SJSA1 (cell line): ENCODE measurements at regions not wholly inside any gene's neighbourhood (a gene's known extent, or its start where the extent isn't known, plus 50 kb on each side); places are given as distances from the start of the nearest gene placed in this dataset.

Experiments used
- DNase-seq, 2 experiments: peaks; one replicate each; pipeline ENCODE4 v3.0.0-alpha.2; 2015 to 2020; ENCODE audit warnings: low spot score in 2 of 2, low read depth in 1 of 2
- H3K27ac ChIP-seq: fragments of 250-450 bp; sonication (Bioruptor Pico); 2 replicates; pipeline ENCODE4 v1.5.1; 2020; ENCODE audit warnings: mild to moderate bottlenecking, moderate library complexity
- H3K27me3 ChIP-seq: fragments of 250-450 bp; sonication (Bioruptor Pico); replicated peaks from 2 replicates; pipeline ENCODE4 v1.5.1; 2020; ENCODE audit warnings: mild to moderate bottlenecking, moderate library complexity
- H3K36me3 ChIP-seq: fragments of 250-450 bp; sonication (Bioruptor Pico); 2 replicates; pipeline ENCODE4 v1.5.1; 2020; ENCODE audit warnings: mild to moderate bottlenecking
- H3K4me1 ChIP-seq: fragments of 250-450 bp; sonication (Bioruptor Pico); replicated peaks from 2 replicates; pipeline ENCODE4 v1.6.1; 2021; ENCODE audit warnings: mild to moderate bottlenecking
- H3K4me3 ChIP-seq: fragments of 250-450 bp; sonication (Bioruptor Pico); 2 replicates; pipeline ENCODE4 v1.5.1; 2020; ENCODE audit warnings: mild to moderate bottlenecking
- H3K9me3 ChIP-seq: fragments of 250-450 bp; sonication (Bioruptor Pico); replicated peaks from 2 replicates; pipeline ENCODE4 v1.5.1; 2020; ENCODE audit warnings: mild to moderate bottlenecking

DNA sequence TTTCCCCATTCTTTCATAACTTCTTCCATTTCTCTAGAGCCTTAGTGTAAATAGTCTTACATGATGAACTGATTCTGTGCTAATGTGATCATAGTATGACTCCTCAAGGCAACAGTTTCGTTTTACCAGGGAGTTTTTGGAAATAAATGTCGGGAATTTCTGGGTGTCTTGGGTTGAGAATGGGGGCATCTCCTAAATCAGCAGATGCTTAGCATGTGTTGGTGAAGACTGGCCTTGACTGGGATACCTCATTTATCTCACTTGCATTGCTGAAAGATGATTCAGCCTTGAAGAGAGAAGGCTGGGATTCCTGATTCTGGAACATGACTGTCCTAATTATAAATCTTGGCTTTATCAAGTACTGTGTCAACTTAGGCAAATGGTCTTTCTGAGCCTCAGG, 115.7 kb upstream of the C11orf87 start:
- Histone ChIP-seq H3K36me3 (no peaks in the 10 kb centered on the region), H3K27me3 (no peaks in the 10 kb centered on the region), H3K9me3 (no peaks in the 10 kb centered on the region), H3K4me3 (no peak overlapping the region), H3K27ac (no peak overlapping the region), H3K4me1 (no peaks in the 10 kb centered on the region)
- no peak for DNase-seq

DNA sequence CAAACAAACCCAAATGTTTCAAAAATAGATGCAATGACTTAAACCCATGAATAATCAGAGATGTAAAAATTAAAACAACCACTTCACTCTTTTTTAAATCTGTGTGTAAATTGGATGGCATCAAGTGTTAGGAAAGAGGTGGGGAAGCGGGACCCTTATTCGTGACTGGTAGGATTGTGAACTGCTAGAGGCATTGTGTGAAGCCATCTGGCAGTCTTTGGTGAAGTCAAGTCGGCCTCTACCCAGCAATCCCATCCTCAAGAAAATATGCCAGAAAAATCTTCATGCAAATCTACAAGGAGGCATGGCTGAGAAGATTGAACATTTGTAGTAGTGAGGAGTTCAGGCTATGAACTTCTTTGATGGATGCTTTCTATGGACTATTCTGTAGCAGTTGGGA, 114.6 kb upstream of the C11orf87 start:
- Histone ChIP-seq H3K4me3 (no peak overlapping the region), H3K4me1 (no peaks in the 10 kb centered on the region), H3K9me3 (no peaks in the 10 kb centered on the region), H3K36me3 (no peaks in the 10 kb centered on the region), H3K27me3 (no peaks in the 10 kb centered on the region), H3K27ac (no peak overlapping the region)
- no peak for DNase-seq

DNA sequence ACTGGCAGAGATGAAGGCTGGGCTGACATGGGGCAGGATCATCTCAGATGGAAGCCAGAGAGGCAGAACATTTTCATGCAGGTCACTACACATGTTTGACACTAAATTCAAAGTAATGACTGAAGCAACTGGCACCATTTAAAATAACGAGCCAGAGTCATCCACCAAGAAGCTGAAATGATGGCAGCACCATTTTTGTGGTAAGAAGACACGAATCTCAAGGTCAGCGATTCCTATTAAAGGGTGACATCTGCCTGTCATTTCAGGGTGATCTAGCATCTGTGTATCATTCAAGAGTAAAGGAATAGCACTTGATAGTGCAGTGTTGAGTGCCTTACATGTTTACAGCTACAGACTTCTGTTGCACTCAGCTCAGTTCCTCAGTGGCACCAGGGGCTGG, 113.4 kb upstream of the C11orf87 start:
- Histone ChIP-seq H3K36me3 (no peaks in the 10 kb centered on the region), H3K27ac (no peak overlapping the region), H3K4me1 (no peaks in the 10 kb centered on the region), H3K27me3 (no peaks in the 10 kb centered on the region), H3K4me3 (no peak overlapping the region), H3K9me3 (no peaks in the 10 kb centered on the region)
- DNase-seq = no peak

DNA sequence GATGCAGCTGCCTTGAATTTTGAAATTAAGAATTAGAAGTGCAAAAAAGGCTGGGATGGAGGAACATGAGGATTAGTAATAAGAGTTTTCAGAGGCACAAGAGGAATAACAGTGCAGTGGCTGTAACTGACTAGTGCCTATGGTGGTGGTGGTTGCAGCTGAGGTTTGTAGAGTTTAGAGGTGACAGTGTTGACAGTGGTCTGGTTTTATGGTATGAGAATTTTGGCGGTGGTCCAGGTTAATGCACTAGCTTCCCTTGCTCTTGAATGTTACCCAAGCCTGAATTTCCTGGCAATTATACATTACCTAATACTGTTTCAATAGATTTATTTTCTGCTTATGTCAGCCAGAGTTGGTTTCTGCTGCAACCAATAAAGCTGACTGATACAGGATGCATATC, 112.8 kb upstream of the C11orf87 start:
- DNase-seq = no peak
- no peaks in the 10 kb centered on the region for H3K4me1 ChIP-seq
- no peaks in the 10 kb centered on the region for H3K9me3 ChIP-seq

DNA sequence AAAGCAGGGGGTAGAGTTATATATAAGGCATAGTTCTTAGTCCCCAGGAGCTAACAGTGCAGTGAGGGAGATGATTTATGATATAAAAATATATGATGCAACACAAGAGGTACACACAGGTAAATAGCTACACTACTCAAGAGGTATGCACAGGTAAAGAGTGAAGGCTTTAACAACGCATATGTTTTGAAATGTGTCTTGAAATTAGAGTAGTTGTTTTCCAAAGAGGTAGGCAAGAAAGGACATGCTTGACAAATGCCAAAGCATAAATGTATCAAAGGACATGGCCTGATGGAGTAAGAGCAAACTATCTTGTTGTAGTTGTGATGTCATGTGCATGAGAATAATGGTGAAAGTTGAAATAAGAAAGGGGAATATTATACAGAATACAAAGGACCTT, 104.3 kb upstream of the C11orf87 start:
- no peak overlapping the region for H3K4me3 ChIP-seq
- H3K27me3 ChIP-seq = no peaks in the 10 kb centered on the region
- DNase-seq = no peak
- H3K27ac ChIP-seq = no peak overlapping the region
- no peaks in the 10 kb centered on the region for H3K4me1 ChIP-seq
- no peaks in the 10 kb centered on the region for H3K36me3 ChIP-seq
- no peaks in the 10 kb centered on the region for H3K9me3 ChIP-seq

More for the DNA sequence above, 112.8 kb upstream of the C11orf87 start:
- no peak overlapping the region for H3K4me3 ChIP-seq
- no peaks in the 10 kb centered on the region for H3K36me3 ChIP-seq
- H3K27me3 ChIP-seq = no peaks in the 10 kb centered on the region
- H3K27ac ChIP-seq = no peak overlapping the region

DNA sequence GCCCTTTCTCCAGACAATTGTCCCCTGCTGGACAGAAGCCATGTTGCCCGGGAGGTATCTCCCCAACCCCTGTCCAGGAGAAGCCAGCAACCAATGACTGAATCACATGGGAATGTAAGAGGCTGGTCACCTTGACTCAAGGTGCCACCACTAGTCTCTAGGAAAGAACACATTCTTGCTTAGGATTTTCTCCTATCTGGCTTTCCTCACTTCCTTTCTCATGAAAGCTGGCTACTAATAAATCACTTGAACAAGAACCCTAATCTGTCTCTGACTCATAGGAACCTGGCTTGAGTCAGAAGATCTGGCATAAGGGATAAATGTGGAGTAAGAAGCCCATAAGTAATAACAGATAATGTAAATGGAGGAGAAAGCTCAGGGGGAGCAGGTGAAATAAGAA, 101.4 kb upstream of the C11orf87 start:
- Histone ChIP-seq H3K27me3 (no peaks in the 10 kb centered on the region), H3K36me3 (no peaks in the 10 kb centered on the region), H3K4me1 (no peaks in the 10 kb centered on the region), H3K27ac (no peak overlapping the region), H3K9me3 (no peaks in the 10 kb centered on the region), H3K4me3 (no peak overlapping the region)
- no peak for DNase-seq

DNA sequence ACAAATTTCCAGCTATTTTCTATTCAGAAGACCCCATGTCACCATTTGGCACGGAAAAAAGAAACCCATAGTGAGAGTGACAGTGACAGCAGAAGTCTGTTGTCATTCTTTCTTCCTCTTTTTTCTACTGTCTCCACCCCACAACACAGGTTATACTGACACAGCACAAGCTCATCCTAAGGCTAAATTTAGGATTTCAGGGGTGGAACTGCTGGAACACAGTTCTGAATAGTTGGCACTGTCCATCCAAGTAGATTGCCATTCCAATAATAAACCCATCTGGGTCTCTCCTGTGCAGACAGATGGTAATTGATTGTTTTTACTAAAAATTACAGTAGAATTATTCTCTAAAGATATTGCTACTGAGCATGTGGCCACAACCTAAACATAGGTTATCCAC, 95.2 kb upstream of the C11orf87 start:
- H3K4me1 ChIP-seq = no peaks in the 10 kb centered on the region
- no peak overlapping the region for H3K4me3 ChIP-seq
- no peak overlapping the region for H3K27ac ChIP-seq
- no peak for DNase-seq
- H3K36me3 ChIP-seq = no peaks in the 10 kb centered on the region
- H3K9me3 ChIP-seq = no peaks in the 10 kb centered on the region
- H3K27me3 ChIP-seq = no peaks in the 10 kb centered on the region

DNA sequence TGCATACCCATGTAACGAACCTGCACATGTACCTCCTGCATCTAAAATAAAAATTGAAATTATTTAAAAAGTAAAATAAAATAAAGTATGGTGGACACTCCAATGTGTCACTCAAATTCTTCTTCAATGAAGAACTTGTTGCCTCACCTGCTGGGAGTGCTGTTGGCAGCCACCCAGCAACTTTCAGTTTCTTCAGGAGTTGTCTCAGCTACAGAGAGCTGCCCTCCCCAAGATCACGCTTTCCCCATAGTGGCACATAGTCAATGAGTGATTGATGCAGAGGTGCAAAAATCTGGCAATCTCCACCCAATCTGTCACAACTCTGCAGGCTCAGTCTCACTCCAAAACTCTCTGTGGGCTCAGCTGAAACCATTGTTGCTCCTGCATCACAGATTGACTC, 92.3 kb upstream of the C11orf87 start:
- Histone ChIP-seq H3K9me3 (no peaks in the 10 kb centered on the region), H3K4me3 (no peak overlapping the region), H3K4me1 (no peaks in the 10 kb centered on the region), H3K27me3 (no peaks in the 10 kb centered on the region), H3K36me3 (no peaks in the 10 kb centered on the region), H3K27ac (no peak overlapping the region)
- DNase-seq = no peak

DNA sequence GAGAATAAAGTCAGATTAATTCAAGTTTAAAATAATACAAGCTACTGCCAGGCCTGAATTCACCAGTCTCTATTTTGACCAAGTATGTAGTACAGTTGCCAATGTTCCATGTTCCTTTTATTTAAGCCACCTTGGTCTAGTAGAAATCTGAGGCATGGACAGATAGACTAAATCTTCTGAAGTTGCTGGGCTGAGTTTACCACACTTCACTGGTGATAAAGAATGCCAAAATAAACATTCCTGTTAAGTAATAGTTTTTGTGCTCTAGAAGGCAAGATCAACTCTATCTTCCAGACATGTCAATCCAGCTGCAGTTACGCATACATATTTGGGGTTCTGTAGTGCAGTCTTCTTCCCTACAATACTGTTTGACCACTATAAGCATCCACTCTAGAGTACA, 83.9 kb upstream of the C11orf87 start:
- no peaks in the 10 kb centered on the region for H3K4me1 ChIP-seq
- no peak overlapping the region for H3K4me3 ChIP-seq
- no peak overlapping the region for H3K27ac ChIP-seq
- no peak for DNase-seq
- H3K36me3 ChIP-seq = no peaks in the 10 kb centered on the region
- H3K27me3 ChIP-seq = no peaks in the 10 kb centered on the region
- H3K9me3 ChIP-seq = no peaks in the 10 kb centered on the region

DNA sequence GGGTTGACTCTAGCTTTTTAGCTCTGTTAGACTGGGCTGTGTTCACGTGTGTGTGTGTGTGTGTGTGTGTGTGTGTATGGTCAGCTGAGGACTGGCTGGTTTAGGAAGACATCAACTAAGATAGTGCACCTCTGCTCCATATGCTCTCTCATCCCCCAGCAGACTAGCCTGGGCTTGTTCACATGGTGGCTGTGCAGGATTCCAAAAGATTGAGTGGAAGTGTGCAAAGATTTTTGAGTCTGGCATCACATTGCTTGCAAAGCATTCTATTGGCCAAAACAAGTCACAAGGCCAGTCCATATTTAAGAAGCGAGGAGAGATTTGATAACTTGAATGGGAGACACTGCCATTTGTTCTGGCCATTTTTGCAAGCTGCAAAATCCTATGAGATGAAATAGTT, 79.7 kb upstream of the C11orf87 start:
- no peaks in the 10 kb centered on the region for H3K27me3 ChIP-seq
- H3K36me3 ChIP-seq = no peaks in the 10 kb centered on the region
- DNase-seq = no peak
- no peak overlapping the region for H3K27ac ChIP-seq
- H3K4me1 ChIP-seq = no peaks in the 10 kb centered on the region
- no peak overlapping the region for H3K4me3 ChIP-seq
- no peaks in the 10 kb centered on the region for H3K9me3 ChIP-seq

DNA sequence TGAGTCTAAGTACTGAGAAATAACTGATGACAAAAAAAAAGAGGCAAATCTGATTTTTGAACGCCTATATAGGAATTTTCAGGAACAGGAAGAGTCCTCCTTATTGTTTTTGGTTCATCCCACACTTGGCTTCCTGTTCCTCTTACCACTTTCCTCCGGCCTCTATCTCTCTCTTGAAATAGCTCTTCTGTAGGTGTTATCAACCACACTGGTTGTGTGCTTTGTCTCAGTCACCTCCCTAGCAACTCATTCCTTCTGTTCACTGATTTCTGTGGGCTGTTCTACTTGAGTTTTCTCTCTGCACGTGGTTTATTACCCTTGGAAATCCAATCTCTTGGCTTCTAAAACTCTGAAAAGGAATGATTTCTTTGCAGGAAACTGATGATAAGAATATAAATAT, 78.7 kb upstream of the C11orf87 start:
- Histone ChIP-seq H3K36me3 (no peaks in the 10 kb centered on the region), H3K27ac (no peak overlapping the region), H3K4me1 (no peaks in the 10 kb centered on the region), H3K27me3 (no peaks in the 10 kb centered on the region), H3K4me3 (no peak overlapping the region), H3K9me3 (no peaks in the 10 kb centered on the region)
- DNase-seq = no peak

DNA sequence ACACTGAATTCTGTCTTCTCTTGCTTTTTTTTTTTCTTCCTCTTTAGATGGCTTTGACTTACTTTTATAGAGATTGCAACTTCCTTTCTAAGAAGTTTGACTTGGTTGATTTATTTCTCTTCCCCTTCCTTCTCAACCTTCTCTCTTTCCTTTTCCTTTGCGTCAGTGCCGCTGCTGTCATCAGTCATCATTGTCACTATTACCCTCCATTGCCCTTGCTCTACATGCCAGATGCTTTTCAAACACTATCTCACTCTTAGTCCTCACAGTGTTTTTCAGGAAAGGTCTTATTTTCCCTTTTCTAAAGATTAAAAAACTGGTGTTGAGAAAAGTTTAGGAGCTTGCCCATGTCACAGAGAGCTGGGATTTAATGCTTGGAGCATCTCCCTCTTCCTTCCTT, 74.7 kb upstream of the C11orf87 start:
- Histone ChIP-seq H3K27me3 (no peaks in the 10 kb centered on the region), H3K27ac (no peak overlapping the region)

DNA sequence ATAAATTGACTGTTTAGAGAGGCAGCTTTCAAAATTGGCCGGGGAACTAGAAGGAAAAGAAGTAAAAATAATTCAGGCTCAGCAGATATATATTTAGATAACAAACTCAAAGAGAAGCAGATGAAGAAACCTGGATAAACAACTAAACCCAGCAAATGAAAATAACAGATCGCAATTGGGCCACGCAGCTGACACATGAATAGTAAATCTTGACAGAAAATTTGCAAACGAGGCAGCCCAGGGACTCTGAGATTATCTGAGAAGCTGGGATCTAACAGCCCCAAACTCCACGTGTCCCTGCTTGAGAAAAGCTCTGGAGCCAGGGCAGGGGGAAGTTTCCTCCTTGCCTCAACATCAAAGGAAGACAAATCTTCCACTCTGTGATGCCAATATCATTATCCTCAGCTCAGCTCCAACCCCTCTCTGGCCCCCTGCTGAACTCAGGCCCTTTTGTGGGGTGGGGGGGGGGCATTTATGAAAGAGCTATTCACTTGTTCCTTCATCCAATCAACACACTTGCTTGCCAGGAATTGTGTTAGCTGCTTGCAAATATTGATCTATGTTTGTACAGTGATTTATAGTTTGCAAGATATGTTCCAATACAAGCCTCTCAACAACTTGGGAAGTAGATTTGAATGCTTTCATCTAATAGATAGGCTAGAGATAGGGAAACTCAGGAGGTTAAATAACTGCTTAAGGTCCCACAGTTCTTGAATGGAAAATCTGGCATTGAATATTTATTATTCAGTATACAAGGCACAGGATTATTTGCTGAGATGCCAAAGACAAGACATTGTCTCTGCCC, 72.5 kb upstream of the C11orf87 start:
- no peak for DNase-seq
- no peak overlapping the region for H3K4me3 ChIP-seq

More for the DNA sequence above, 74.7 kb upstream of the C11orf87 start:
- DNase-seq = no peak
- no peaks in the 10 kb centered on the region for H3K4me1 ChIP-seq
- H3K4me3 ChIP-seq = no peak overlapping the region
- H3K36me3 ChIP-seq = no peaks in the 10 kb centered on the region
- no peaks in the 10 kb centered on the region for H3K9me3 ChIP-seq

DNA sequence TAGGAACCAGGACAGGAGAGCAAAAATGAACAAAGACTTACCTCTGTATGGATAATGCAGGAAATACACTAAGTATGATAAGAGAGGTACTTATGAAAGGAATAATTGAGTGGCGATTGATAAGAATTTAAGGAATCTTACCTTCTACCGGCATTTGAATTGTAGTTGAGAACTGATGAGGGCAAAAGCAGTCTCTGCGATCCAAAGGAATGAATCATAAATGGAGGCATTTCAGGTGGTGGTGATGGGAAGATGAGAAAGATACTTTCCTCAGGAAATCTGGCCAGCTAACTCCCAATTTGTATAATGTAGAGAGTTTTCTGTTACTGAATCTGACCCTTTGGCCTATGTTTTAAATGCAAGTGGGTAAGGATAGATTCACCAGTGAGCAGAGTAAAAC, 71.9 kb upstream of the C11orf87 start:
- H3K4me1 ChIP-seq = no peaks in the 10 kb centered on the region
- no peaks in the 10 kb centered on the region for H3K27me3 ChIP-seq
- H3K36me3 ChIP-seq = no peaks in the 10 kb centered on the region
- DNase-seq = no peak
- no peaks in the 10 kb centered on the region for H3K9me3 ChIP-seq
- no peak overlapping the region for H3K27ac ChIP-seq
- H3K4me3 ChIP-seq = no peak overlapping the region

More for the DNA sequence above, 72.5 kb upstream of the C11orf87 start:
- Histone ChIP-seq H3K4me1 (no peaks in the 10 kb centered on the region), H3K36me3 (no peaks in the 10 kb centered on the region), H3K27ac (no peak overlapping the region), H3K27me3 (no peaks in the 10 kb centered on the region), H3K9me3 (no peaks in the 10 kb centered on the region)

DNA sequence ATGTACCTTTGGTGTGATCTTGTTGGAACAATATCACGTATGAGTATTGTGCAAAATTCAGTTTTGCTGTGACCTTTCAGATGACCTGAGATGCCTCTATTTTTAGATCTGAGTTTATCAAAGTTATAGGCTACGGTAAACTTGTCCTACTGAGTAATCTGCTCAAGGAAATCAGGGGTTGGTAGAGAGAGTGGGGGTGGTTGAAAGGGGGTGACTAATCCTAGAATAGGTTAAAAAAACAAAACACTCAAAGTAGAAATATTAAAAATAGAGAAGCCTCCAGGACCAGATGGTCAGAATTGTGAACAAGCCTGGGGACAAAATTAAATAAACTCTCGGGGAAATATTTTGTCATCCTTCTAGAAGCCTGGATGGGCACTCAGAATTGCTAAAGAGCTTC, 59.9 kb upstream of the C11orf87 start:
- H3K9me3 ChIP-seq = no peaks in the 10 kb centered on the region
- H3K4me1 ChIP-seq = no peaks in the 10 kb centered on the region
- H3K4me3 ChIP-seq = no peak overlapping the region
- no peak for DNase-seq
- H3K36me3 ChIP-seq = no peaks in the 10 kb centered on the region
- H3K27me3 ChIP-seq = no peaks in the 10 kb centered on the region
- H3K27ac ChIP-seq = no peak overlapping the region
